GM23248 (cell line): ENCODE measurements at regions not wholly inside any gene's neighbourhood (a gene's known extent, or its start where the extent isn't known, plus 50 kb on each side); places are given as distances from the start of the nearest gene placed in this dataset.

ENCODE experiments used
- EZH2 ChIP-seq: fragments of 200-600 bp; sonication (generic); IDR thresholded peaks from 2 replicates; pipeline ENCODE4 v1.6.1; 2018; ENCODE audit warnings: antibody characterized with exemption, mild to moderate bottlenecking; ENCODE audit not compliant: insufficient read depth, poor library complexity, severe bottlenecking
- EZH2phosphoT487 ChIP-seq: fragments of 200-600 bp; sonication (generic); IDR thresholded peaks from 2 replicates; pipeline ENCODE4 v1.6.1; 2018; ENCODE audit warnings: antibody characterized with exemption, moderate library complexity, mild to moderate bottlenecking, low read depth; ENCODE audit not compliant: insufficient read depth

DNA sequence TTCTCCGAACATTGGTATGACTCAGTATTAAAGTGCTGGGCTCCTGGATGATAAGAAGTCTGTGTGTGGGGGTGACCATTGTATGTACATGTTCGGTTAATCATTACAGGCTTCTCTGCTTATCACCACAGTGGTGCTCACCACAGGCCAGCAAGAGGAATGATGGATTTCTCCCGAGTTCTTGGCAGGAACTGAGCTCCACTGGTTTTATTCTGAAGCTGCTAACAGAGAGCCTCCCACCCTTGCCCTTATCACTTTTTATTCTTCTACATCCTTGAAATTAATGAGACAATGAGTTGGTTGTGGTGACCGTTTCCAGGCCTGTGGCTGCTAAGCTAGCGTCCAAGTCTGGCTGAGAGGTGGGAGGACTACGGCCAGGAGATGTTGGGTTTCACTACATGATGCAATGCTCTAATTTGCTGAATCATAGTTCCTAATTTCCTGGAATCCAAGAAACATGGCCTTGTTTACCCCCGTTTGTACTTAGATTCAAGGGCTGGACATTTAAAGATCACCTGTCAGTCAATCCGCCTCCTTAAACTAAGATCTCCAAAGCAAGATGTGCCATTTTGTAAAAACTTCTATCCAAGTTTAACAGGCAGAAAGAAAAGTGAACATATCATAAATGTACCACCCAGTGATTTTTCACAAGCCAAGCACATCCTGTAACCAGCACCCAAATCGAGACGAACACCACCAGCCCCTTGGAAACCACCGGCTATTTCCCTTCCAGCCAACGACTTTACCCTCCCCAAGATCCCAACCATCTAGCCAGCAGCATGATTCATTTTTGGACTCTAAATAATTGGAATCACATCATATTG is 172.5 kb downstream of the FOXA2 start:
- TF ChIP-seq EZH2 = no peak
- no peak for TF ChIP-seq EZH2phosphoT487
